ENCODE measurements at regions not wholly inside any gene's neighbourhood (a gene's known extent, or its start where the extent isn't known, plus 50 kb on each side); places are given as distances from the start of the nearest gene placed in this dataset.
"Not testable (repeated sequence)": the region's sequence is repeated elsewhere in the genome, so short reads cannot be mapped to it uniquely, and the experiment has no call there.

DNA sequence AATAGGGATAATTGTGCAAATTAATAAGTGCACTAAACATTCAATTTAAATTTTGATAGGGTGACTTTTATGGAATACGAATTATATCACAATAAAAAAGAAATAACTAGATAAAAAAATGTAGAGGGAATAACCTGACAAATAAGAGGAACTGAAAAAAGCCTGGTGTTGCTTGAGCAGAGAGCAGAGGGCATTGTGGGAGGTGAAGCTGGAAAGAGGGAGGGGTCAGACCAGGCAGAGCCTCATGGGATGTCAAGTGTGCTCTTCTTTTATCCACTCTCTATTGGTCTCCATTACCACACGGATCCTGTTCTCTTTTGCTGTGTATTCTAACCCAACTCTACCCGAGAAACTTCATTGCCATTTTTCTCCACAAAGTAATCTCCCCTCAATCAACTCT is 264.0 kb upstream of the CRBN start:
- no peak for DNase-seq (ENCODE audit: low spot score)
- TF ChIP-seq, protein P1, sequence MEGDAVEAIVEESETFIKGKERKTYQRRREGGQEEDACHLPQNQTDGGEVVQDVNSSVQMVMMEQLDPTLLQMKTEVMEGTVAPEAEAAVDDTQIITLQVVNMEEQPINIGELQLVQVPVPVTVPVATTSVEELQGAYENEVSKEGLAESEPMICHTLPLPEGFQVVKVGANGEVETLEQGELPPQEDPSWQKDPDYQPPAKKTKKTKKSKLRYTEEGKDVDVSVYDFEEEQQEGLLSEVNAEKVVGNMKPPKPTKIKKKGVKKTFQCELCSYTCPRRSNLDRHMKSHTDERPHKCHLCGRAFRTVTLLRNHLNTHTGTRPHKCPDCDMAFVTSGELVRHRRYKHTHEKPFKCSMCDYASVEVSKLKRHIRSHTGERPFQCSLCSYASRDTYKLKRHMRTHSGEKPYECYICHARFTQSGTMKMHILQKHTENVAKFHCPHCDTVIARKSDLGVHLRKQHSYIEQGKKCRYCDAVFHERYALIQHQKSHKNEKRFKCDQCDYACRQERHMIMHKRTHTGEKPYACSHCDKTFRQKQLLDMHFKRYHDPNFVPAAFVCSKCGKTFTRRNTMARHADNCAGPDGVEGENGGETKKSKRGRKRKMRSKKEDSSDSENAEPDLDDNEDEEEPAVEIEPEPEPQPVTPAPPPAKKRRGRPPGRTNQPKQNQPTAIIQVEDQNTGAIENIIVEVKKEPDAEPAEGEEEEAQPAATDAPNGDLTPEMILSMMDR (IDR thresholded peaks at IDR 0.05): no peak
- no peak for ATAC-seq (ENCODE audit: low FRiP score)

GRCh38 chr3:3433711-3434110 is 254.2 kb upstream of the CRBN start:
- DNase-seq (ENCODE audit: low spot score) (no peak), ATAC-seq (ENCODE audit: low FRiP score) (no peak)
- TF ChIP-seq, protein P1 (IDR thresholded peaks at IDR 0.05): no peak

- no peak for ATAC-seq (ENCODE audit: low FRiP score)
- DNase-seq (ENCODE audit: low spot score): no peak
- TF ChIP-seq, protein P1 (IDR thresholded peaks at IDR 0.05): no peak
Observed at GRCh38 chr3:3429841-3430240, 250.3 kb upstream of the CRBN start.

DNA sequence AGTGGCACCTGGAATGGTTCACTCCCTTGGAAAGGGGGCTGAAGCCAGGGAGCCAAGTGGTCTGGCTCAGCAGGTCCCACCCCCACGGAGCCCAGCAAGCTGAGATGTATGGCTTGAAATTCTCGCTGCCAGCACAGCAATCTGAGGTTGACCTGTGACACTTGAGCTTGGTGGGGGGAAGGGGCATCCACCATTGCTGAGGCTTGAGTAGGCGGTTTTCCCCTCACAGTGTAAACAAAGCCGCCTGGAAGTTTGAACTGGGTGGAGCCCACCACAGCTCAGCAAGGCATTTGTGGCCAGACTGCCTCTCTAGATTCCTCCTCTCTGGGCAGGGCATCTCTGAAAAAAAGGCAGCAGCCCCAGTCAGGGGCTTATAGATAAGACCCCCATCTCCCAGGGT is 228.2 kb upstream of the CRBN start:
- not testable (repeated sequence) for DNase-seq (ENCODE audit: low spot score); ATAC-seq (ENCODE audit: low FRiP score)

GRCh38 chr3:3405131-3405530 is 225.6 kb upstream of the CRBN start:
- DNase-seq (ENCODE audit: low spot score) (no peak), ATAC-seq (ENCODE audit: low FRiP score) (no peak)
- TF ChIP-seq, protein P1 (IDR thresholded peaks at IDR 0.05): no peak

DNA sequence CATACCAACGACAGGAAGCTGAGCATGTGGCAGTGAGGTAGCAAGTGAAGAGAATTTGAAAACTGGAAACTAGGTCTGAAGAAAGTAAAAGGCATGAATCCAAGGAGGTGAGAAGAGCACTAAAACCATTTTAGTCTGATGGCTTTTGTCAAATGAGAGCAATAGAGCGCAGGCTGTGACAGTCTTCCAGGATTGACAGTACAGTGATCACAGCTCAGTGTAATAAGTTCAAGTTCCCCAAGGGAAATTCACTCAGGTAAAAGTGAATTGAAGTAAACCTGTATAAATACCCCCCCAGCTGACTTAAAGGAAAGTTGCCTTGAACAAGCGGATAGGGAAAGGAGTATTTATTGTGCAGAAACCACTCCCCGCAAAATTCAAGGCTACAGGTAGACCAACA is 224.2 kb upstream of the CRBN start:
- ATAC-seq (ENCODE audit: low FRiP score) (no peak), DNase-seq (ENCODE audit: low spot score) (no peak)
- TF ChIP-seq, protein P1 (IDR thresholded peaks at IDR 0.05): no peak

DNA sequence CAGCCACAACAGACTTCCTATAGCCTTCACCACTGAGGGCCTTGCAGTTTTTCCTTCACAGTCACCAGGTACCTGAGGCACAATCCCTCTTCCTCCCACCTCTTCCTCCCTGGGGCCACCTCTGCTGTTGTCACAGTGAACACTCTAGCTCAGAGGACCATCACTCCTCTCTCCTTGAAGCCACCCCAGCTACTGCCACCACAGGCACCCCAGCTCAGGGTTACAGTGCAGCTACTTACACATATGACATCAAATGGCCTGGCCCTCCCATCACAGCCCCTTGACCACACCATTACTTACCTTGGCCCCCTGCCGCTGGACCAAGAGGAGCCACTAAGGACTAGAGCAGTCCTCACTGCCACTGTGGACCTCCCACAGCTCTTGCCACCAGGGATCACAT is 213.5 kb upstream of the CRBN start:
- no peak for DNase-seq (ENCODE audit: low spot score)
- TF ChIP-seq, protein P1 (IDR thresholded peaks at IDR 0.05): no peak
- ATAC-seq (ENCODE audit: low FRiP score): no peak

DNA sequence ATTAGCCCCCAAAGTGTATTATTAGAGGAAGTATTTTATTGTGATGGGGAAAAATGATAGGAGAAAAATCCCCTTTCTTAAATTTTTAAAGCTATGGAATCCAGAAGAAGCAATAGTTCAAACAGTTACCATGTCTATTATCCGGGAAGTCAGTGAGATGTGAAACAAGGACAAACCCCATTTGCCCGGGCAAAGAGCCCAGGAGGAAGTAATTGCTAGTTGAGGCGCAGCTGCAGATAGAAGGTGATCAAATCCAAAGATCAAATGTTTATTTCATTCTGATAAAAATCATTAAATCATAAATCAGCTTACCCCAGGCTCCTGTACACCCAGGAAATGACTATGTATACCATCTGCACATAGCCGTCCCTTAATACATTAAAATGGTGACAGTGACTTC is 204.0 kb upstream of the CRBN start:
- TF ChIP-seq, protein P1 (IDR thresholded peaks at IDR 0.05): no peak
- ATAC-seq (ENCODE audit: low FRiP score) (no peak), DNase-seq (ENCODE audit: low spot score) (no peak)

Data from omental fat pad (tissue), 3 donors.